ENCODE measurements at regions not wholly inside any gene's neighbourhood (a gene's known extent, or its start where the extent isn't known, plus 50 kb on each side); places are given as distances from the start of the nearest gene placed in this dataset.

GRCh38 chr5:2695200-2695891 lies 56.1 kb downstream of the IRX2 start:
- TF ChIP-seq, protein P1, sequence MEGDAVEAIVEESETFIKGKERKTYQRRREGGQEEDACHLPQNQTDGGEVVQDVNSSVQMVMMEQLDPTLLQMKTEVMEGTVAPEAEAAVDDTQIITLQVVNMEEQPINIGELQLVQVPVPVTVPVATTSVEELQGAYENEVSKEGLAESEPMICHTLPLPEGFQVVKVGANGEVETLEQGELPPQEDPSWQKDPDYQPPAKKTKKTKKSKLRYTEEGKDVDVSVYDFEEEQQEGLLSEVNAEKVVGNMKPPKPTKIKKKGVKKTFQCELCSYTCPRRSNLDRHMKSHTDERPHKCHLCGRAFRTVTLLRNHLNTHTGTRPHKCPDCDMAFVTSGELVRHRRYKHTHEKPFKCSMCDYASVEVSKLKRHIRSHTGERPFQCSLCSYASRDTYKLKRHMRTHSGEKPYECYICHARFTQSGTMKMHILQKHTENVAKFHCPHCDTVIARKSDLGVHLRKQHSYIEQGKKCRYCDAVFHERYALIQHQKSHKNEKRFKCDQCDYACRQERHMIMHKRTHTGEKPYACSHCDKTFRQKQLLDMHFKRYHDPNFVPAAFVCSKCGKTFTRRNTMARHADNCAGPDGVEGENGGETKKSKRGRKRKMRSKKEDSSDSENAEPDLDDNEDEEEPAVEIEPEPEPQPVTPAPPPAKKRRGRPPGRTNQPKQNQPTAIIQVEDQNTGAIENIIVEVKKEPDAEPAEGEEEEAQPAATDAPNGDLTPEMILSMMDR (IDR thresholded peaks at IDR 0.05; ENCODE audit: insufficient read depth, low read depth, low read length): no peak
- TF ChIP-seq EZH2 (IDR thresholded peaks at IDR 0.05; ENCODE audit: insufficient read depth, low read length): no peak

All from astrocyte (in vitro differentiated cells and primary cell).